ENCODE measurements at regions not wholly inside any gene's neighbourhood (a gene's known extent, or its start where the extent isn't known, plus 50 kb on each side); places are given as distances from the start of the nearest gene placed in this dataset.

GRCh38 chr6:28825732-28826293 lies 98.0 kb downstream of the TRIM27 start:
- TF ChIP-seq, protein P1, sequence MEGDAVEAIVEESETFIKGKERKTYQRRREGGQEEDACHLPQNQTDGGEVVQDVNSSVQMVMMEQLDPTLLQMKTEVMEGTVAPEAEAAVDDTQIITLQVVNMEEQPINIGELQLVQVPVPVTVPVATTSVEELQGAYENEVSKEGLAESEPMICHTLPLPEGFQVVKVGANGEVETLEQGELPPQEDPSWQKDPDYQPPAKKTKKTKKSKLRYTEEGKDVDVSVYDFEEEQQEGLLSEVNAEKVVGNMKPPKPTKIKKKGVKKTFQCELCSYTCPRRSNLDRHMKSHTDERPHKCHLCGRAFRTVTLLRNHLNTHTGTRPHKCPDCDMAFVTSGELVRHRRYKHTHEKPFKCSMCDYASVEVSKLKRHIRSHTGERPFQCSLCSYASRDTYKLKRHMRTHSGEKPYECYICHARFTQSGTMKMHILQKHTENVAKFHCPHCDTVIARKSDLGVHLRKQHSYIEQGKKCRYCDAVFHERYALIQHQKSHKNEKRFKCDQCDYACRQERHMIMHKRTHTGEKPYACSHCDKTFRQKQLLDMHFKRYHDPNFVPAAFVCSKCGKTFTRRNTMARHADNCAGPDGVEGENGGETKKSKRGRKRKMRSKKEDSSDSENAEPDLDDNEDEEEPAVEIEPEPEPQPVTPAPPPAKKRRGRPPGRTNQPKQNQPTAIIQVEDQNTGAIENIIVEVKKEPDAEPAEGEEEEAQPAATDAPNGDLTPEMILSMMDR (IDR thresholded peaks at IDR 0.05; ENCODE audit: insufficient read depth, low read depth, low read length): no peak
- TF ChIP-seq EZH2 (IDR thresholded peaks at IDR 0.05; ENCODE audit: insufficient read depth, low read length): no peak
